ENCODE measurements at regions not wholly inside any gene's neighbourhood (a gene's known extent, or its start where the extent isn't known, plus 50 kb on each side); places are given as distances from the start of the nearest gene placed in this dataset.

- Histone ChIP-seq H3K9ac (ENCODE audit: low read length) (no peak overlapping the region), H3K27me3 (ENCODE audit: insufficient read depth, low read depth, low read length) (no peaks in the 10 kb centered on the region), H2AFZ (ENCODE audit: low read depth, low read length) (no peak overlapping the region), H3K4me2 (ENCODE audit: low read length) (no peak overlapping the region), H3K4me3 (ENCODE audit: low read length) (no peak overlapping the region), H3F3A (ENCODE audit: insufficient read depth, low read length, poor library complexity, severe bottlenecking) (no peaks in the 10 kb centered on the region), H3K79me2 (replicated peaks; ENCODE audit: insufficient read depth, low read length) (no peaks in the 10 kb centered on the region), H3K36me3 (ENCODE audit: insufficient read depth, low read length) (no peaks in the 10 kb centered on the region), H3K9me2 (ENCODE audit: insufficient read depth, low read length) (no peaks in the 10 kb centered on the region), H3K9me3 (ENCODE audit: low read length) (no peaks in the 10 kb centered on the region), H4K20me1 (ENCODE audit: insufficient read depth) (no peaks in the 10 kb centered on the region), H3K27ac (ENCODE audit: low read length) (no peak overlapping the region)
- TF ChIP-seq REST (IDR thresholded peaks at IDR 0.05; ENCODE audit: borderline replicate concordance), result no peak
- TF ChIP-seq POLR2AphosphoS5 (IDR thresholded peaks at IDR 0.05), result no peak
Observed at GRCh38 chr18:78494204-78495085, 485.2 kb upstream of the SALL3 start.

GRCh38 chr18:78495550-78495949 is 484.1 kb upstream of the SALL3 start:
- Histone ChIP-seq H4K20me1 (ENCODE audit: insufficient read depth) (no peaks in the 10 kb centered on the region), H3K27ac (ENCODE audit: low read length) (no peak overlapping the region), H3K4me2 (ENCODE audit: low read length) (no peak overlapping the region), H3K9me2 (ENCODE audit: insufficient read depth, low read length) (no peaks in the 10 kb centered on the region), H3K4me3 (ENCODE audit: low read length) (no peak overlapping the region), H3K27me3 (ENCODE audit: insufficient read depth, low read depth, low read length) (no peaks in the 10 kb centered on the region), H2AFZ (ENCODE audit: low read depth, low read length) (no peak overlapping the region), H3F3A (ENCODE audit: insufficient read depth, low read length, poor library complexity, severe bottlenecking) (no peaks in the 10 kb centered on the region), H3K36me3 (ENCODE audit: insufficient read depth, low read length) (no peaks in the 10 kb centered on the region), H3K79me2 (replicated peaks; ENCODE audit: insufficient read depth, low read length) (no peaks in the 10 kb centered on the region), H3K9ac (ENCODE audit: low read length) (no peak overlapping the region), H3K9me3 (ENCODE audit: low read length) (no peaks in the 10 kb centered on the region)
- no peak for TF ChIP-seq REST (IDR thresholded peaks at IDR 0.05; ENCODE audit: borderline replicate concordance)
- TF ChIP-seq MXI1 (conservative IDR thresholded peaks at IDR 0.05; ENCODE audit: poor library complexity, severe bottlenecking), result no peak
- no peak for TF ChIP-seq TAF1 (IDR thresholded peaks at IDR 0.05; ENCODE audit: low read depth)
- no peak for TF ChIP-seq EP300 (conservative IDR thresholded peaks at IDR 0.05; ENCODE audit: poor library complexity, severe bottlenecking)
- TF ChIP-seq EZH2 (IDR thresholded peaks at IDR 0.05; ENCODE audit: borderline replicate concordance, insufficient read depth, low read length, poor library complexity, severe bottlenecking), result no peak
- TF ChIP-seq RAD21 (conservative IDR thresholded peaks at IDR 0.05), result no peak
- TF ChIP-seq SMC3 (conservative IDR thresholded peaks at IDR 0.05; ENCODE audit: poor library complexity), result no peak
- no peak for TF ChIP-seq CTCF (IDR thresholded peaks at IDR 0.05; ENCODE audit: poor library complexity, severe bottlenecking)
- TF ChIP-seq POLR2AphosphoS5 (IDR thresholded peaks at IDR 0.05), result no peak
